GM19035 (cell line): ENCODE measurements at regions not wholly inside any gene's neighbourhood (a gene's known extent, or its start where the extent isn't known, plus 50 kb on each side); places are given as distances from the start of the nearest gene placed in this dataset.

Source experiments
- ATAC-seq: cut with Tn5 transposase; IDR thresholded peaks from one replicate; pipeline ENCODE4 v1.9.1; 2021; ENCODE audit not compliant: unreplicated experiment

GRCh38 chr12:115243933-115244628, 560.1 kb upstream of the TBX3 start:
- ATAC-seq = no peak

GRCh38 chr12:115240251-115240650, 556.3 kb upstream of the TBX3 start:
- ATAC-seq = no peak

GRCh38 chr12:115235880-115236279, 551.9 kb upstream of the TBX3 start:
- ATAC-seq = no peak

GRCh38 chr12:115233891-115234543, 550.0 kb upstream of the TBX3 start:
- no peak for ATAC-seq

- ATAC-seq = no peak
Observed at GRCh38 chr12:115232455-115233156, 548.6 kb upstream of the TBX3 start.

- no peak for ATAC-seq
Observed at GRCh38 chr12:115230606-115231005, 546.6 kb upstream of the TBX3 start.

GRCh38 chr12:115229517-115229916, 545.5 kb upstream of the TBX3 start:
- ATAC-seq = no peak

GRCh38 chr12:115228434-115228833, 544.5 kb upstream of the TBX3 start:
- ATAC-seq = no peak

- no peak for ATAC-seq
Observed at GRCh38 chr12:115227137-115227615, 543.2 kb upstream of the TBX3 start.

- ATAC-seq = no peak
Observed at GRCh38 chr12:115225845-115226244, 541.9 kb upstream of the TBX3 start.

- no peak for ATAC-seq
Observed at GRCh38 chr12:115223991-115224390, 540.0 kb upstream of the TBX3 start.

- no peak for ATAC-seq
Observed at GRCh38 chr12:115223322-115223721, 539.3 kb upstream of the TBX3 start.

GRCh38 chr12:115222220-115222619, 538.2 kb upstream of the TBX3 start:
- no peak for ATAC-seq

GRCh38 chr12:115216301-115216700, 532.3 kb upstream of the TBX3 start:
- no peak for ATAC-seq

GRCh38 chr12:115215544-115215943, 531.6 kb upstream of the TBX3 start:
- ATAC-seq = no peak

GRCh38 chr12:115213538-115214016, 529.6 kb upstream of the TBX3 start:
- ATAC-seq = no peak

GRCh38 chr12:115213118-115213517, 529.1 kb upstream of the TBX3 start:
- no peak for ATAC-seq

GRCh38 chr12:115212356-115212755, 528.4 kb upstream of the TBX3 start:
- no peak for ATAC-seq

- no peak for ATAC-seq
Observed at GRCh38 chr12:115210533-115211252, 526.7 kb upstream of the TBX3 start.

- ATAC-seq = no peak
Observed at GRCh38 chr12:115209230-115209629, 525.3 kb upstream of the TBX3 start.

GRCh38 chr12:115208098-115208497, 524.1 kb upstream of the TBX3 start:
- ATAC-seq = no peak
